GM12878 (cell line): ENCODE measurements at regions not wholly inside any gene's neighbourhood (a gene's known extent, or its start where the extent isn't known, plus 50 kb on each side); places are given as distances from the start of the nearest gene placed in this dataset.

Source experiments
- ATAC-seq: fragments of 200-7000 bp; cut with Tn5 transposase; 3 replicates; pipeline ENCODE4 v1.9.1; 2020; ENCODE audit warnings: mild to moderate bottlenecking, moderate library complexity
- BruUV-seq: library from RNA; stranded (reverse); fragments of 400-500 nt; replicated peaks from 2 replicates; lab custom pipeline; 2021; lab: Mats Ljungman, UMichigan
- CTCF ChIA-PET: fragments of 300-600 bp; sonication (Branson Sonifier 250); formaldehyde crosslinking; extraction: SDS; loops from one replicate; lab custom pipeline; 2021; ENCODE audit warnings: inconsistent platforms; lab: Yijun Ruan, JAX
- POLR2A ChIA-PET: fragments of 350-600 bp; formaldehyde crosslinking; extraction: SDS; loops from one replicate; lab custom pipeline; 2021; ENCODE audit warnings: inconsistent platforms; lab: Charles Lee
- RAD21 ChIA-PET: fragments of 300-600 bp; sonication (Branson Sonifier 250); formaldehyde crosslinking; loops from one replicate; lab custom pipeline; 2023; ENCODE audit warnings: antibody characterized with exemption; ENCODE audit not compliant: unreplicated experiment; lab: Charles Lee
- SMC1A ChIA-PET: fragments of 300-600 bp; sonication (Branson Sonifier 250); formaldehyde crosslinking; loops from one replicate; lab custom pipeline; 2023; ENCODE audit not compliant: unreplicated experiment, uncharacterized antibody; lab: Charles Lee
- DNase-seq: peaks from one replicate; pipeline ENCODE4 v3.0.0-alpha.2; 2011; ENCODE audit warnings: low read depth, low spot score
- FAIRE-seq: peaks from 3 replicates; lab custom pipeline; 2011; peaks lifted over from hg19 to GRCh38; lab: Jason Lieb, UNC
- H2AFZ ChIP-seq: 2 replicates; pipeline ENCODE4 v1.6.0; 2011; ENCODE audit warnings: low read depth, low read length, control low read depth; ENCODE audit not compliant: control insufficient read depth
- H3K27ac ChIP-seq: 2 replicates; pipeline ENCODE4 v1.5.1; 2011; ENCODE audit warnings: control low read depth; ENCODE audit not compliant: control insufficient read depth, insufficient read depth
- H3K27me3 ChIP-seq, 2 experiments: replicated peaks in 1 of 2; 2 replicates each; pipeline versions ENCODE4 v1.6.0 to v1.6.1; 2011; ENCODE audit warnings: low read length in 1 of 2; ENCODE audit not compliant: control insufficient read depth in 2 of 2, insufficient read depth in 2 of 2
- H3K36me3 ChIP-seq, 2 experiments: 2 replicates each; pipeline ENCODE4 v1.5.1; 2011; ENCODE audit warnings: low read length in 1 of 2; ENCODE audit not compliant: control insufficient read depth in 2 of 2, insufficient read depth in 2 of 2
- H3K4me1 ChIP-seq: 2 replicates; pipeline ENCODE4 v1.6.1; 2011; ENCODE audit warnings: mild to moderate bottlenecking, low read length, moderate library complexity, mixed read lengths; ENCODE audit not compliant: control insufficient read depth, insufficient read depth
- H3K4me2 ChIP-seq: 2 replicates; pipeline ENCODE4 v1.6.0; 2011; ENCODE audit warnings: control low read depth; ENCODE audit not compliant: control insufficient read depth, insufficient read depth
- H3K4me3 ChIP-seq: fragments of 200-600 bp; sonication (generic); 2 replicates; pipeline ENCODE4 v1.5.1; 2016
- H3K79me2 ChIP-seq: 2 replicates; pipeline ENCODE4 v1.6.0; 2011; ENCODE audit warnings: low read length; ENCODE audit not compliant: control insufficient read depth, insufficient read depth
- H3K9ac ChIP-seq: 2 replicates; pipeline ENCODE4 v1.8.0; 2011; ENCODE audit warnings: low read length, control low read depth, mixed read lengths; ENCODE audit not compliant: control insufficient read depth, insufficient read depth
- H3K9me3 ChIP-seq: replicated peaks from 3 replicates; pipeline ENCODE4 v1.5.1; 2011; ENCODE audit warnings: mild to moderate bottlenecking, low read length; ENCODE audit not compliant: control insufficient read depth, insufficient read depth
- H4K20me1 ChIP-seq: 2 replicates; pipeline ENCODE4 v1.6.0; 2011; ENCODE audit not compliant: control insufficient read depth, insufficient read depth
- BHLHE40 ChIP-seq, 2 experiments: fragments of 450-650 bp in 1 of 2; IDR thresholded peaks; 2 replicates each; pipeline ENCODE4 v1.6.1; 2011 to 2017; ENCODE audit warnings: low read depth in 2 of 2, borderline replicate concordance in 1 of 2, improper control_type of control experiment in 1 of 2, low read length in 1 of 2, mild to moderate bottlenecking in 1 of 2
- BRCA1 ChIP-seq: IDR thresholded peaks from 2 replicates; pipeline ENCODE4 v1.6.1; 2011; ENCODE audit warnings: low read depth, low read length, improper control_type of control experiment
- IRF4 ChIP-seq: IDR thresholded peaks from 2 replicates; pipeline ENCODE4 v1.6.1; 2011; ENCODE audit warnings: low read depth, low read length
- JUND ChIP-seq: IDR thresholded peaks from 2 replicates; pipeline ENCODE4 v1.6.1; 2012; ENCODE audit warnings: low read depth, mild to moderate bottlenecking, low read length, improper control_type of control experiment, moderate library complexity
- POLR2A ChIP-seq: IDR thresholded peaks from 2 replicates; pipeline ENCODE4 v1.6.1; 2011; ENCODE audit warnings: low read depth, mild to moderate bottlenecking, low read length
- RUNX3 ChIP-seq: IDR thresholded peaks from 2 replicates; pipeline ENCODE4 v1.6.1; 2012; ENCODE audit warnings: low read length, inconsistent platforms
- SMAD1 ChIP-seq: fragments of 450-650 bp; IDR thresholded peaks from 2 replicates; pipeline ENCODE4 v1.6.1; 2018; ENCODE audit warnings: mild to moderate bottlenecking, low read depth; ENCODE audit not compliant: partially characterized antibody
- SMARCA5 ChIP-seq: fragments of 450-650 bp; IDR thresholded peaks from 2 replicates; pipeline ENCODE4 v1.6.1; 2017; ENCODE audit warnings: mild to moderate bottlenecking
- TBL1XR1 ChIP-seq: IDR thresholded peaks from 2 replicates; pipeline ENCODE4 v1.6.1; 2012; ENCODE audit warnings: low read depth, low read length, improper control_type of control experiment
- WGBS: methylation state at CpG from one replicate; pipeline ENCODE4 v1.1.6; 2016; ENCODE audit warnings: low lambda C conversion rate; ENCODE audit not compliant: insufficient replicate concordance, insufficient coverage; ENCODE audit errors: missing lambda C conversion rate; 5-methylcytosine and 5-hydroxymethylcytosine counted together
- in situ Hi-C: fragments of 300-500 bp; cut with MboI; formaldehyde crosslinking; loops from 9 replicates; pipeline ENCODE4 v1.14.3; 2018; ENCODE audit warnings: mixed read lengths
- intact Hi-C: fragments of 100-400 bp; cut with micrococcal nuclease; formaldehyde crosslinking; loops from one replicate; pipeline ENCODE4 v1.14.2; 2022; ENCODE audit not compliant: unreplicated experiment
- TF ChIP-seq, protein P1 (sequence below): fragments of 150-350 bp; IDR thresholded peaks from 2 replicates; pipeline ENCODE4 v1.6.1; 2014; ENCODE audit warnings: mild to moderate bottlenecking, low read depth, low read length
- TF ChIP-seq, protein P2 (sequence below): fragments of 150-350 bp; IDR thresholded peaks from 2 replicates; pipeline ENCODE4 v1.6.1; 2016; ENCODE audit warnings: low read depth, low read length
- TF ChIP-seq, protein P3 (sequence below): IDR thresholded peaks from 2 replicates; pipeline ENCODE4 v1.6.1; 2012; ENCODE audit warnings: low read depth, low read length, improper control_type of control experiment
- TF ChIP-seq, protein P4 (sequence below): IDR thresholded peaks from 2 replicates; pipeline ENCODE4 v1.6.1; 2012; ENCODE audit warnings: low read length, inconsistent platforms
- TF ChIP-seq, protein P5 (sequence below): fragments of 450-650 bp; IDR thresholded peaks from 2 replicates; pipeline ENCODE4 v1.6.1; 2016; ENCODE audit warnings: mild to moderate bottlenecking

DNA sequence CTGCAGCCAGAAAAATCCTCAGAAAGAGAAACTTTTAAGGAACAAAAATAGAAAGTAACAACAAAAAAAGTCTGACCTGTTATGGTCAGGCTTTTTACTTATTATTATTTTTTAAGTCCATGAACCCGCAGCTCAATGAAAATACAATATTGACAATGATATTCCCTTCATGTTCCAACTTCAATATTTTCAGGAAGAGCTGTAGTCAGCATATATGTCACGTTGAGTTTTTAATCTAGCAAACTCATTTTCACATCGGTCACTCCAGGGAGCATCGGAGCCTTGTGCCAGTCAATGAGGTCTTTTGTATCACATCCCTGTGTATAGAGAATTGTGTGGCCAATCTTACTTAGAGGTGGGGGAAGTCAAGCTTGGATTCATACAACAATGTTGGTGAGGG, 568.4 kb upstream of the GCFC2 start (continued):
- TF ChIP-seq, protein P1, sequence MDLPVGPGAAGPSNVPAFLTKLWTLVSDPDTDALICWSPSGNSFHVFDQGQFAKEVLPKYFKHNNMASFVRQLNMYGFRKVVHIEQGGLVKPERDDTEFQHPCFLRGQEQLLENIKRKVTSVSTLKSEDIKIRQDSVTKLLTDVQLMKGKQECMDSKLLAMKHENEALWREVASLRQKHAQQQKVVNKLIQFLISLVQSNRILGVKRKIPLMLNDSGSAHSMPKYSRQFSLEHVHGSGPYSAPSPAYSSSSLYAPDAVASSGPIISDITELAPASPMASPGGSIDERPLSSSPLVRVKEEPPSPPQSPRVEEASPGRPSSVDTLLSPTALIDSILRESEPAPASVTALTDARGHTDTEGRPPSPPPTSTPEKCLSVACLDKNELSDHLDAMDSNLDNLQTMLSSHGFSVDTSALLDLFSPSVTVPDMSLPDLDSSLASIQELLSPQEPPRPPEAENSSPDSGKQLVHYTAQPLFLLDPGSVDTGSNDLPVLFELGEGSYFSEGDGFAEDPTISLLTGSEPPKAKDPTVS = no peak
- TF ChIP-seq, protein P2, sequence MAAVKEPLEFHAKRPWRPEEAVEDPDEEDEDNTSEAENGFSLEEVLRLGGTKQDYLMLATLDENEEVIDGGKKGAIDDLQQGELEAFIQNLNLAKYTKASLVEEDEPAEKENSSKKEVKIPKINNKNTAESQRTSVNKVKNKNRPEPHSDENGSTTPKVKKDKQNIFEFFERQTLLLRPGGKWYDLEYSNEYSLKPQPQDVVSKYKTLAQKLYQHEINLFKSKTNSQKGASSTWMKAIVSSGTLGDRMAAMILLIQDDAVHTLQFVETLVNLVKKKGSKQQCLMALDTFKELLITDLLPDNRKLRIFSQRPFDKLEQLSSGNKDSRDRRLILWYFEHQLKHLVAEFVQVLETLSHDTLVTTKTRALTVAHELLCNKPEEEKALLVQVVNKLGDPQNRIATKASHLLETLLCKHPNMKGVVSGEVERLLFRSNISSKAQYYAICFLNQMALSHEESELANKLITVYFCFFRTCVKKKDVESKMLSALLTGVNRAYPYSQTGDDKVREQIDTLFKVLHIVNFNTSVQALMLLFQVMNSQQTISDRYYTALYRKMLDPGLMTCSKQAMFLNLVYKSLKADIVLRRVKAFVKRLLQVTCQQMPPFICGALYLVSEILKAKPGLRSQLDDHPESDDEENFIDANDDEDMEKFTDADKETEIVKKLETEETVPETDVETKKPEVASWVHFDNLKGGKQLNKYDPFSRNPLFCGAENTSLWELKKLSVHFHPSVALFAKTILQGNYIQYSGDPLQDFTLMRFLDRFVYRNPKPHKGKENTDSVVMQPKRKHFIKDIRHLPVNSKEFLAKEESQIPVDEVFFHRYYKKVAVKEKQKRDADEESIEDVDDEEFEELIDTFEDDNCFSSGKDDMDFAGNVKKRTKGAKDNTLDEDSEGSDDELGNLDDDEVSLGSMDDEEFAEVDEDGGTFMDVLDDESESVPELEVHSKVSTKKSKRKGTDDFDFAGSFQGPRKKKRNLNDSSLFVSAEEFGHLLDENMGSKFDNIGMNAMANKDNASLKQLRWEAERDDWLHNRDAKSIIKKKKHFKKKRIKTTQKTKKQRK = no peak
- TF ChIP-seq, protein P3, sequence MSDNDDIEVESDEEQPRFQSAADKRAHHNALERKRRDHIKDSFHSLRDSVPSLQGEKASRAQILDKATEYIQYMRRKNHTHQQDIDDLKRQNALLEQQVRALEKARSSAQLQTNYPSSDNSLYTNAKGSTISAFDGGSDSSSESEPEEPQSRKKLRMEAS = no peak
- TF ChIP-seq TBL1XR1 (no peak), POLR2A (no peak), BHLHE40 (IDR thresholded peaks at IDR 0.05; ENCODE audit: borderline replicate concordance in 1 of 2, low read depth in 2 of 2, low read length in 1 of 2) (no peak)

DNA sequence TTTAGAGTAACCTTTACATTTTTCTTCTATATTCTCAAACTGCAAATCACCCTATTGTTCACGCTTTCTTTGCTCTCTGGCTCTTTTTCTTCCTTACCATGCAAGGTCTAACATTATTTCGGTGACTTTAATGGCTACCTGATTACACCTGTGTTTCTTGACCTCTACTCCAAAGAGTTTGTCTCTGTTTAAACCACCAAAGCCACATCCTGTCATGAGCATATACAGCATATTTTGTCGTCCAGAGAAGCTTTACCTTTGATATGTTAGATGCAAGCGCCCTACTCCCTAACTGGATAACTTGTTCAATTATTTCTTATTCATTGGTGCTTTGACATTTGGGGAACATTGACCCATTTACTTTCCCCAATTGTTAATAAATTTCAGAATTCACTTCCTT, 565.1 kb upstream of the GCFC2 start:
- TF ChIP-seq, protein P4, sequence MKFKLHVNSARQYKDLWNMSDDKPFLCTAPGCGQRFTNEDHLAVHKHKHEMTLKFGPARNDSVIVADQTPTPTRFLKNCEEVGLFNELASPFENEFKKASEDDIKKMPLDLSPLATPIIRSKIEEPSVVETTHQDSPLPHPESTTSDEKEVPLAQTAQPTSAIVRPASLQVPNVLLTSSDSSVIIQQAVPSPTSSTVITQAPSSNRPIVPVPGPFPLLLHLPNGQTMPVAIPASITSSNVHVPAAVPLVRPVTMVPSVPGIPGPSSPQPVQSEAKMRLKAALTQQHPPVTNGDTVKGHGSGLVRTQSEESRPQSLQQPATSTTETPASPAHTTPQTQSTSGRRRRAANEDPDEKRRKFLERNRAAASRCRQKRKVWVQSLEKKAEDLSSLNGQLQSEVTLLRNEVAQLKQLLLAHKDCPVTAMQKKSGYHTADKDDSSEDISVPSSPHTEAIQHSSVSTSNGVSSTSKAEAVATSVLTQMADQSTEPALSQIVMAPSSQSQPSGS = no peak
- TF ChIP-seq IRF4 (no peak), BRCA1 (no peak), JUND (no peak), RUNX3 (no peak), SMARCA5 (no peak), SMAD1 (no peak)
- TF ChIP-seq, protein P5, sequence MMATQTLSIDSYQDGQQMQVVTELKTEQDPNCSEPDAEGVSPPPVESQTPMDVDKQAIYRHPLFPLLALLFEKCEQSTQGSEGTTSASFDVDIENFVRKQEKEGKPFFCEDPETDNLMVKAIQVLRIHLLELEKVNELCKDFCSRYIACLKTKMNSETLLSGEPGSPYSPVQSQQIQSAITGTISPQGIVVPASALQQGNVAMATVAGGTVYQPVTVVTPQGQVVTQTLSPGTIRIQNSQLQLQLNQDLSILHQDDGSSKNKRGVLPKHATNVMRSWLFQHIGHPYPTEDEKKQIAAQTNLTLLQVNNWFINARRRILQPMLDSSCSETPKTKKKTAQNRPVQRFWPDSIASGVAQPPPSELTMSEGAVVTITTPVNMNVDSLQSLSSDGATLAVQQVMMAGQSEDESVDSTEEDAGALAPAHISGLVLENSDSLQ = no peak
- Histone ChIP-seq H3K27me3 (no peaks in the 10 kb centered on the region), H3K4me2 (no peak overlapping the region), H3K27ac (no peak overlapping the region), H3K9ac (no peak overlapping the region), H3K9me3 (no peaks in the 10 kb centered on the region), H2AFZ (no peak overlapping the region), H4K20me1 (no peaks in the 10 kb centered on the region), H3K36me3 (no peaks in the 10 kb centered on the region), H3K79me2 (no peaks in the 10 kb centered on the region), H3K4me3 (no peak overlapping the region), H3K4me1 (no peaks in the 10 kb centered on the region)
- in situ Hi-C loops = no loop called here
- peak; percentile 63 for ATAC-seq
- WGBS = 0% methylated on average over 4 of the region's 4 CpGs
- ChIA-PET POLR2A (no interaction called here), CTCF (interaction anchor here (0.9 kb wide), 1 partner anchor 13 kb away, joined by 3 read pairs; no protein-coding TSS in a partner anchor), RAD21 (no interaction called here), SMC1A (interaction anchor here (1.2 kb wide), 1 partner anchor 11 kb away, joined by 3 read pairs; no protein-coding TSS in a partner anchor)
- intact Hi-C loops = no loop called here
- no peak for DNase-seq
- FAIRE-seq = no peak
- BruUV-seq = no TSS peak
